Activated CD8-positive, alpha-beta memory T cell treated with anti-CD3 and anti-CD28 coated beads, Interleukin-2, amount 50 U/mL, for 48 hours (primary cell): ENCODE measurements at regions not wholly inside any gene's neighbourhood (a gene's known extent, or its start where the extent isn't known, plus 50 kb on each side); places are given as distances from the start of the nearest gene placed in this dataset.
"Not testable (repeated sequence)": the region's sequence is repeated elsewhere in the genome, so short reads cannot be mapped to it uniquely, and the experiment has no call there.

Source experiments
- DNase-seq: peaks from one replicate; pipeline ENCODE4 v3.0.0-alpha.2; 2020

- not testable (repeated sequence) for DNase-seq
Measured at GRCh38 chr1:121117622-121118479, 66.3 kb downstream of the FAM72B start.
